ENCODE measurements at regions not wholly inside any gene's neighbourhood (a gene's known extent, or its start where the extent isn't known, plus 50 kb on each side); places are given as distances from the start of the nearest gene placed in this dataset.
"Not testable (repeated sequence)": the region's sequence is repeated elsewhere in the genome, so short reads cannot be mapped to it uniquely, and the experiment has no call there.

- DNase-seq (ENCODE audit: low read depth in 2 of 2) = no peak
Observed at GRCh38 chr11:86861810-86862209, 61.5 kb downstream of the PRSS23 start.

DNA sequence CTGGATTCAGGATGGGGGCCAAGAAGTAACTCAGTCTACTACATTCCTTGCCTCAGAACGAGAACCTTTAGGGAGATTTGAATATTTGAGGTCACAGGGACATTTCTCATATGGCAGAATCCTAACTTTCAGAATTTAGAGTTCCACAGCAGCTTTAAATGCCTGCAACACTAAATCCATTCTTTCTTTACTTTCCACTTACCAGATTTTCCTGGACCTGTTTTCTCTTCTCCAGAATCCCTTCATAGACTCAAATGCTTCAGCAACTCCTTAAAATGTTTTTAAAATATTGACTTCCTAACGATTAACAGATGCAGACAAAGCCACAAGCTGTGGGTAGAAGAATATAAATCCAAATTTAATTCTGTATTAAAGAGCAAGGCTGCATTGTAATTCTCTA, 63.1 kb downstream of the PRSS23 start:
- DNase-seq (ENCODE audit: low read depth in 2 of 2) = no peak

DNA sequence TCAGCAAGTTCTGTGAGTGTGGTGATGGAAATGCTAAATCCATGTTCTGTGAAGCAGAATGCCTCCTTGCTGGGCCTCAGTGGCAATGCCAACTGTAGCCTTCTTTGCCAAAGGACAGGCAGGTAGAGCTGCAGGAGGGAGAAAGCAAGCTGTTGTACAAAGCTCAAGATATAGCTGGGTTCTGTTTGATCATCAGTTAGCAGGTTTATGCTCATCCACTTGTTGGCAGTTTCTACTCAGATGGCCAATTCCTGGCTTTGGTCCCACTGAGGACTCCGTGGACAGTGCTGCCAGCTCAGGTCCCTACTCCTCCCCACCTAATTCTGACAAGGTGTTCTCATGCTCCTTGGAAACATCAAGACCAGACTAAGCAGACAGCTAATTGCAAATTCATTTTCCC, 65.1 kb downstream of the PRSS23 start:
- DNase-seq (ENCODE audit: low read depth in 2 of 2) = no peak

- DNase-seq (ENCODE audit: low read depth in 2 of 2) = no peak
Observed at GRCh38 chr11:86869531-86869930, 69.2 kb downstream of the PRSS23 start.

- peak; percentile 8 to 13 for DNase-seq (ENCODE audit: low read depth in 2 of 2)
Observed at GRCh38 chr11:86869966-86870570, 69.7 kb downstream of the PRSS23 start.

DNA sequence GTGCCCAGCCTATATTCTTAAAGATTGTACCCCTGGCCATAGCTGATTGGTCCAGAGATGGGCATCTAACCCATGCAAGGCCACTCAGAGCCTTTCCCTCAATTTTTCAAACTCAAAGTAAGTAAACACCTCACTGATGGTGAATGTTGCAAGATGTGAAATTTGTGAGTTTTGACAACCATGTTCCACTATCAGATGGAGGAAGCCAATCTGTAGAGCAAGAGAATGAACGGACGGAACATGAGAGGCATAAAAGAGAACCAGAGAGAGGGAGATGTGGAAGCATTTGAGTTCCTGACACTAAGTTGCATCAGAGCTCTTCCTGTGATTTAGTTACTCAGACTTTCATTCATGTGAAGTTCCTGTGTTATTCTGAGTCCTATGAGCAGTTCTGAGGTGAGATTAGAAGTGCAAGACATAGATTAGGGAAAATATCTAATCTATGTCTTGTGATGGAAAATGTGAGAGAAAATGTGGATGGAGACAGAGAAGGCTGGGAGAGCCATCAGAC, 73.3 kb downstream of the PRSS23 start:
- no peak for DNase-seq (ENCODE audit: low read depth in 2 of 2)

GRCh38 chr11:86874304-86875056, 74.1 kb downstream of the PRSS23 start:
- no peak for DNase-seq (ENCODE audit: low read depth in 2 of 2)

DNA sequence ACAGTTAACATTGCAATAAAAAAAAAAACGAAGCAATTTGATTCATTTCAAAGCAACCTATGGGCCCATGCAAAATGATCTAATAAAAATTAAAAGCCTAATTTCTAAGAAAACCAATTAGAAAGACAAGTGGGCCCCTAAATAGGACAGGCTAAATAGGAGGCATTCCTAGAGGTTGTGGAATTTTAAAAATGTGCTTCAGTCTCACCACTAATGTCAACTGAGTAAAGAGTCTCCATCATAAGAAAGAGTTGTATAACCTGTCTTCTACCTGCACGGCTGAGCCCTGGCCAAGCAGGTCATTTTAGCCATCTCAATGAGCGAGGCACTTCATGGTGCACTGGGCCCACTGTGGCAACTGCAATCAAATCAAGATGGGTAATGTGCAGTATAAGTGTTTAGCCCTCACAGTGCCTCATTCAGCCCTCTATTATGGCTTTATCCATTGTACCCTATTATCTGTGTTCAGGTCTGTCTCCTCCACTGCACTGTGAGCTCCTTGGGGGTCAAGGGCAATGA, 76.4 kb downstream of the PRSS23 start:
- no peak for DNase-seq (ENCODE audit: low read depth in 2 of 2)

- DNase-seq (ENCODE audit: low read depth in 2 of 2) = no peak
Observed at GRCh38 chr11:86877503-86877902, 77.2 kb downstream of the PRSS23 start.

- DNase-seq (ENCODE audit: low read depth in 2 of 2) = not testable (repeated sequence)
Observed at GRCh38 chr11:86879241-86879640, 76.0 kb downstream of the FZD4 start.

DNA sequence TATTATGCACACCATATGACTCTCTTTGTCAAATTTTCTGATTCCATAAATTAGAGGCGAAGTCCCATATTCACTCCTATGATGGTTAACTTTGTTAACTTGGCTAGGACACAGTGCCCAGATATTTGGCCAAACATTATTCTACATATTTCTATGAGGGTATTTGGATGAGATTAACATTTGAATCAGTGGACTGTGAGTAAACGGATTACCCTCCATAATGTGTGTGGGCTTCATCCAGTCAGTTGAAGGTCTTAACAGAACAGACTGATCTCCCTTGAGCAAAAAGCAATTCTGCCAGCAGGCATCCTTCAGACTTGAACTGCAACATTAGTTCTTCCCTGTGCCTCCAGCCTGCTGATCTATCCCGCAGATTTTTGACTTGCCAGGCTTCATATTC, 69.9 kb downstream of the FZD4 start:
- DNase-seq (ENCODE audit: low read depth in 2 of 2) = no peak

DNA sequence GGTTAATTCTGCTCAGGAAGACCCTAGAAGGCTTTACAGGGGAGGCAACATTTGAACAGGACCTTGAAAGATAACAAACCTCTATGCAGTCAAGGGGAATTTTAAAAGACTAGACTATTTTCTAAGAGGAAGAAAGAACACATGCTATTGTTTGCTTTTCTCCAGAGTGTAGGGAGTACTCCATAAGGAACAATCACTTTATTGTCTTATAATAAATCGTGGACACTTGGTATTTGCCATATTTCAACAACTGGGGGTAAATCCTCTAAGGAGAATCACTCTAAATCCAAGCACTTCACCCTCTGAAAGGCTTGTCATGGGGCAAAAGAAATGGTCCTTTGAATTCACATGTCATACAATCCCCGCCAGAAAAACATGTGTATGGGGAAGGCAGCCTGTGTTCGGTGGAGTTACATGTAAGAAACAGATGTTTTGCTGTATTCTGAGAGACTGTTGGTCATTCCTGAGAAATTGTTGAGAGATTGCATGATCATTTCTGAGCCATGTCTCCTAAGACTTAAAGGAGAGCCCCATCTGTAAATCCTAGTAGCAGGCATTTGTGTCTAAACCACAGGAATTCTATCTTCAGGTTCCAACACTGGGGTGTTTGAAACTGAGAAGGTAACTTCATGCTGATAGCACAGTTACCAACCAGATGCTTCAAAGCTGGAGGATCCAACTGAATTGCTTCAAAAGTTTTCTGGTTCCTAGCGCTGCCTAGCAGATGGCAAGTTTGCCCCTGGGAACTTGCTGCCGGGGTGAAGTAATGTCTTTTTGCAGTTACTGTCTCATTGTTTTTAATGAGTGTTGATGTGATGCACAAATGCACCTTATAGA, 66.8 kb downstream of the FZD4 start:
- DNase-seq (ENCODE audit: low read depth in 2 of 2) = no peak

DNA sequence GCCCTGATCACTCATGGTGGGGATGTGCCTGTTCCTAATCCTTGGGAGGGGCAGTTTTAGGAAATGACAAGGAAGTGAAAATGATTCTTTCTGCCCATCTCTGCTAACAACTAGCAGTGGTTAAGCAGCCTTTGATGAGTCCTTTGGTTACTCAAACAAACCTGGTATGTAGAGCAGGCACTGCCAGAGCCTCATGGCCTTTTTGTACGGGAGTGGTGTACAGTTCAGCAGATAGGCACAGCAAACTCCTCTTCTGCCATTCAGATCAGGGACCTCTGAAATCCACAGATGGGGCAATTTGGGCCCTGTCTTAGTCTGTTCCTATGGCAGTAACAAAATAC, 66.2 kb downstream of the FZD4 start:
- no peak for DNase-seq (ENCODE audit: low read depth in 2 of 2)

GRCh38 chr11:86891036-86891435, 64.2 kb downstream of the FZD4 start:
- DNase-seq (ENCODE audit: low read depth in 2 of 2) = no peak

DNA sequence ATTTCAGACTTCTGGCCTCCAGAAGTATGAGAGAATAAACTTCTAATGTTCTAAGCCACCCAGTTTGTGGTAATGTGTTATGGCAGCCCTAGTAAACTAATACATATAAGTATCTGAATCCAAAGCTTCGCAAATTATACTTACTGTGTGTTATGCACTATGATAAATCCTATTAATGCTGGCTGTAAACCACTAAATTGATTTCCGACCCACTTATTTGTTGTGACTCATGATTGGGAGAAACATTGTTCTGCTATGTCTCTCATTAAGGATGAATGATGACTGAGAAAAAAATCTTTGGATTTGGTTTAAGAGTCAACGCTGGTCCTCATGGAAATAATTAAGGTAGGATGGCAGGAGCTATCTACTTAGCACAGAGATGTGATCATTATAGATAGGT, 62.0 kb downstream of the FZD4 start:
- no peak for DNase-seq (ENCODE audit: low read depth in 2 of 2)
